Liver (tissue), 7 donors: ENCODE measurements at regions not wholly inside any gene's neighbourhood (a gene's known extent, or its start where the extent isn't known, plus 50 kb on each side); places are given as distances from the start of the nearest gene placed in this dataset.

Experiments
- DNase-seq: peaks from one replicate; pipeline ENCODE4 v3.0.0-alpha.2; 2017; ENCODE audit warnings: low spot score
- H3K27ac ChIP-seq, 2 donors: one replicate each; pipeline ENCODE4 v1.7.0; 2013; ENCODE audit warnings: inconsistent platforms in 2 of 2, low read length in 2 of 2, control low read depth in 1 of 2, low read depth in 1 of 2, mild to moderate bottlenecking in 1 of 2
- H3K27me3 ChIP-seq, 4 donors: one replicate each; pipeline versions ENCODE4 v1.6.1 to v1.7.0; 2013; ENCODE audit warnings: low read length in 3 of 4, inconsistent platforms in 1 of 4, mild to moderate bottlenecking in 1 of 4, moderate library complexity in 1 of 4; ENCODE audit not compliant: control insufficient read depth in 4 of 4, insufficient read depth in 4 of 4
- H3K36me3 ChIP-seq, 4 donors: one replicate each; pipeline versions ENCODE4 v1.6.1 to v1.7.0; 2013; ENCODE audit warnings: low read length in 3 of 4, mild to moderate bottlenecking in 3 of 4, low read depth in 1 of 4, moderate library complexity in 1 of 4; ENCODE audit not compliant: control insufficient read depth in 4 of 4, insufficient read depth in 3 of 4
- H3K4me1 ChIP-seq, 4 donors: one replicate each; pipeline versions ENCODE4 v1.6.1 to v1.7.0; 2013; ENCODE audit warnings: low read length in 3 of 4, mild to moderate bottlenecking in 3 of 4, moderate library complexity in 1 of 4; ENCODE audit not compliant: control insufficient read depth in 4 of 4, insufficient read depth in 4 of 4
- H3K4me3 ChIP-seq, 3 donors: one replicate each; pipeline versions ENCODE4 v1.6.1 to v1.7.0; 2013; ENCODE audit warnings: low read length in 3 of 3, control low read depth in 1 of 3, low read depth in 1 of 3, mild to moderate bottlenecking in 1 of 3
- H3K9ac ChIP-seq, 2 donors: one replicate each; pipeline ENCODE4 v1.7.0; 2013; ENCODE audit warnings: low read length in 2 of 2, mild to moderate bottlenecking in 2 of 2, moderate library complexity in 2 of 2, control low read depth in 1 of 2, low read depth in 1 of 2
- H3K9me3 ChIP-seq, 4 donors: one replicate each; pipeline versions ENCODE4 v1.6.1 to v1.7.0; 2013; ENCODE audit warnings: low read length in 3 of 4; ENCODE audit not compliant: control insufficient read depth in 4 of 4
- ATF3 ChIP-seq: IDR thresholded peaks from 2 replicates; pipeline ENCODE4 v1.6.1; 2016; ENCODE audit warnings: antibody characterized with exemption
- EGR1 ChIP-seq, 2 donors: IDR thresholded peaks; 2 replicates each; pipeline ENCODE4 v1.6.1; 2016 to 2018; ENCODE audit warnings: antibody characterized with exemption in 2 of 2, low read depth in 2 of 2
- FOXA1 ChIP-seq: IDR thresholded peaks from 2 replicates; pipeline ENCODE4 v1.6.1; 2016; ENCODE audit warnings: antibody characterized with exemption
- FOXA2 ChIP-seq: IDR thresholded peaks from 2 replicates; pipeline ENCODE4 v1.6.1; 2016; ENCODE audit warnings: antibody characterized with exemption
- GABPA ChIP-seq, 2 donors: IDR thresholded peaks in 1 of 2; conservative IDR thresholded peaks in 1 of 2; 2 replicates each; pipeline ENCODE4 v1.6.1; 2016; ENCODE audit warnings: antibody characterized with exemption in 2 of 2, mild to moderate bottlenecking in 1 of 2, moderate library complexity in 1 of 2
- HNF4A ChIP-seq, 2 donors: conservative IDR thresholded peaks; 2 replicates each; pipeline ENCODE4 v1.6.1; 2016; ENCODE audit warnings: antibody characterized with exemption in 2 of 2, mild to moderate bottlenecking in 2 of 2
- HNF4G ChIP-seq: IDR thresholded peaks from 2 replicates; pipeline ENCODE4 v1.6.1; 2016; ENCODE audit warnings: antibody characterized with exemption
- JUND ChIP-seq, 2 donors: IDR thresholded peaks; 2 replicates each; pipeline ENCODE4 v1.6.1; 2016; ENCODE audit warnings: antibody characterized with exemption in 2 of 2
- MAX ChIP-seq: IDR thresholded peaks from 2 replicates; pipeline ENCODE4 v1.6.1; 2016; ENCODE audit warnings: antibody characterized with exemption
- RAD21 ChIP-seq, 2 donors: IDR thresholded peaks; 2 replicates each; pipeline ENCODE4 v1.6.1; 2016; ENCODE audit warnings: antibody characterized with exemption in 2 of 2, mild to moderate bottlenecking in 2 of 2
- REST ChIP-seq: IDR thresholded peaks from 2 replicates; pipeline ENCODE4 v1.6.1; 2016; ENCODE audit warnings: antibody characterized with exemption, mild to moderate bottlenecking
- RXRA ChIP-seq, 2 donors: IDR thresholded peaks; 2 replicates each; pipeline ENCODE4 v1.6.1; 2017 to 2018; ENCODE audit warnings: antibody characterized with exemption in 2 of 2, mild to moderate bottlenecking in 1 of 2
- SP1 ChIP-seq: IDR thresholded peaks from 2 replicates; pipeline ENCODE4 v1.6.1; 2018; ENCODE audit warnings: antibody characterized with exemption, mild to moderate bottlenecking
- TAF1 ChIP-seq: conservative IDR thresholded peaks from 2 replicates; pipeline ENCODE4 v1.6.1; 2016; ENCODE audit warnings: antibody characterized with exemption, mild to moderate bottlenecking
- YY1 ChIP-seq: IDR thresholded peaks from 2 replicates; pipeline ENCODE4 v1.6.1; 2016; ENCODE audit warnings: antibody characterized with exemption, mild to moderate bottlenecking
- ZBTB33 ChIP-seq: IDR thresholded peaks from 2 replicates; pipeline ENCODE4 v1.6.1; 2016; ENCODE audit warnings: antibody characterized with exemption
- WGBS: extraction: QIAGEN DNeasy Blood & Tissue Kit; methylation state at CpG from one replicate; pipeline ENCODE4 v1.1.7; 2013; 5-methylcytosine and 5-hydroxymethylcytosine counted together
- donor health status: healthy.
- donor health status: healthy.
- donor health status: healthy.
- donor health status: healthy.

GRCh38 chr18:10370716-10371115 is 83.7 kb upstream of the APCDD1 start (continued):
- no peak for TF ChIP-seq REST
- no peak for TF ChIP-seq EGR1 (IDR thresholded peaks at IDR 0.05; ENCODE audit: low read depth in 2 of 2)
- TF ChIP-seq YY1: no peak
- no peak for TF ChIP-seq FOXA2
- TF ChIP-seq GABPA (IDR thresholded peaks at IDR 0.05 in 1 of 2, conservative IDR thresholded peaks at IDR 0.05 in 1 of 2): no peak
- no peak for TF ChIP-seq MAX
- TF ChIP-seq ATF3: no peak
- TF ChIP-seq RXRA (IDR thresholded peaks at IDR 0.05): no peak
- no peak for TF ChIP-seq SP1

GRCh38 chr18:10371165-10371564 is 83.3 kb upstream of the APCDD1 start:
- Histone ChIP-seq H3K4me3 (no peak overlapping the region), H3K27ac (no peak overlapping the region), H3K9ac (no peak overlapping the region), H3K4me1 (no peaks in the 10 kb centered on the region), H3K9me3 (no peaks in the 10 kb centered on the region), H3K36me3 (no peaks in the 10 kb centered on the region), H3K27me3 (peaks cover 0 to 4% (median 0%) of the 10 kb centered on the region in 4 donors)
- no peak for DNase-seq
- WGBS: 67% methylated on average over 3 of the region's 3 CpGs
- TF ChIP-seq RAD21 (IDR thresholded peaks at IDR 0.05): no peak
- TF ChIP-seq HNF4G: no peak
- no peak for TF ChIP-seq TAF1
- no peak for TF ChIP-seq ATF3
- TF ChIP-seq RXRA (IDR thresholded peaks at IDR 0.05): no peak
- no peak for TF ChIP-seq HNF4A (conservative IDR thresholded peaks at IDR 0.05)
- TF ChIP-seq MAX: no peak
- TF ChIP-seq YY1: no peak
- TF ChIP-seq JUND (IDR thresholded peaks at IDR 0.05): no peak
- no peak for TF ChIP-seq ZBTB33
- no peak for TF ChIP-seq FOXA1
- no peak for TF ChIP-seq FOXA2
